IPS DF 4.7 (cell line): ENCODE measurements at regions not wholly inside any gene's neighbourhood (a gene's known extent, or its start where the extent isn't known, plus 50 kb on each side); places are given as distances from the start of the nearest gene placed in this dataset.
"Not testable (repeated sequence)": the region's sequence is repeated elsewhere in the genome, so short reads cannot be mapped to it uniquely, and the experiment has no call there.

Source experiments
- DNase-seq: peaks from one replicate; pipeline ENCODE4 v3.0.0-alpha.2; 2013; ENCODE audit warnings: low spot score; ENCODE audit errors: extremely low read depth

GRCh38 chr4:115272185-115272584, 158.8 kb upstream of the NDST4 start:
- DNase-seq: no peak

- no peak for DNase-seq
Observed at GRCh38 chr4:115260195-115260594, 146.8 kb upstream of the NDST4 start.

- no peak for DNase-seq
Observed at GRCh38 chr4:115259642-115260041, 146.2 kb upstream of the NDST4 start.

- no peak for DNase-seq
Observed at GRCh38 chr4:115249808-115250207, 136.4 kb upstream of the NDST4 start.

GRCh38 chr4:115234405-115235093, 121.1 kb upstream of the NDST4 start:
- DNase-seq: no peak

GRCh38 chr4:115233600-115233999, 120.2 kb upstream of the NDST4 start:
- no peak for DNase-seq

- no peak for DNase-seq
Observed at GRCh38 chr4:115229873-115230272, 116.5 kb upstream of the NDST4 start.

GRCh38 chr4:115228851-115229250, 115.4 kb upstream of the NDST4 start:
- DNase-seq: no peak

- no peak for DNase-seq
Observed at GRCh38 chr4:115222061-115222460, 108.6 kb upstream of the NDST4 start.

GRCh38 chr4:115219862-115220261, 106.4 kb upstream of the NDST4 start:
- DNase-seq: no peak

GRCh38 chr4:115219315-115219860, 106.0 kb upstream of the NDST4 start:
- DNase-seq: peak; percentile 36

GRCh38 chr4:115215935-115216334, 102.5 kb upstream of the NDST4 start:
- DNase-seq: no peak

GRCh38 chr4:115213716-115214115, 100.3 kb upstream of the NDST4 start:
- no peak for DNase-seq

- DNase-seq: no peak
Observed at GRCh38 chr4:115201042-115201330, 87.6 kb upstream of the NDST4 start.

- not testable (repeated sequence) for DNase-seq
Observed at GRCh38 chr4:115200201-115201041, 87.0 kb upstream of the NDST4 start.

GRCh38 chr4:115194612-115195011, 81.2 kb upstream of the NDST4 start:
- not testable (repeated sequence) for DNase-seq

GRCh38 chr4:115190529-115190928, 77.1 kb upstream of the NDST4 start:
- DNase-seq: no peak

GRCh38 chr4:115187136-115187535, 73.7 kb upstream of the NDST4 start:
- no peak for DNase-seq

- DNase-seq: not testable (repeated sequence)
Observed at GRCh38 chr4:115179438-115180062, 66.1 kb upstream of the NDST4 start.

- not testable (repeated sequence) for DNase-seq
Observed at GRCh38 chr4:115178687-115179086, 65.3 kb upstream of the NDST4 start.

- DNase-seq: no peak
Observed at GRCh38 chr4:115171220-115171619, 57.8 kb upstream of the NDST4 start.

- no peak for DNase-seq
Observed at GRCh38 chr4:115165503-115165902, 52.1 kb upstream of the NDST4 start.
